RCC 7860 (cell line): ENCODE measurements at regions not wholly inside any gene's neighbourhood (a gene's known extent, or its start where the extent isn't known, plus 50 kb on each side); places are given as distances from the start of the nearest gene placed in this dataset.

ENCODE experiments used
- DNase-seq: peaks from one replicate; pipeline ENCODE4 v3.0.0-alpha.2; 2015; ENCODE audit warnings: low spot score
- FAIRE-seq: peaks from 2 replicates; lab custom pipeline; 2012; peaks lifted over from hg19 to GRCh38; lab: Jason Lieb, UNC

DNA sequence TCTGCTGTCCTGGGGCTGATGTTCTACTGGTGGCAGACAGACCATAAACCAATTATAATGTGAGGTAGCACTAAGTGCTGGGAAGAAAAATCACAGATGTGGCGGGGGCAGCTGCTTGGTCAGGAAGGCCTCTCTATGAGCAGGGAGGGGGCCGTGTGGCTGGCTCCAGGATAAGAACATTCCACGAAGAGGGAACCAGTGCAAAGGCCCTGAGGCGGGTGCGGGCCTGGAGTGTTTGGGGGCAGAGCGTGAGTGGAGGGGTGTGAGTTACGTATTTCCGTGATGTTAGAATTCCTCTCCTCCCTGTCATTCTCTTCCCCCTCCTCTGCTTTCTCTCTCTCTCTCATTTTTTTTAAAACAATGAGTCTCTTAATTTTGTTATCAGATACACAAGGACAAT, 67.2 kb downstream of the CEBPB start:
- FAIRE-seq (no peak), DNase-seq (no peak)

DNA sequence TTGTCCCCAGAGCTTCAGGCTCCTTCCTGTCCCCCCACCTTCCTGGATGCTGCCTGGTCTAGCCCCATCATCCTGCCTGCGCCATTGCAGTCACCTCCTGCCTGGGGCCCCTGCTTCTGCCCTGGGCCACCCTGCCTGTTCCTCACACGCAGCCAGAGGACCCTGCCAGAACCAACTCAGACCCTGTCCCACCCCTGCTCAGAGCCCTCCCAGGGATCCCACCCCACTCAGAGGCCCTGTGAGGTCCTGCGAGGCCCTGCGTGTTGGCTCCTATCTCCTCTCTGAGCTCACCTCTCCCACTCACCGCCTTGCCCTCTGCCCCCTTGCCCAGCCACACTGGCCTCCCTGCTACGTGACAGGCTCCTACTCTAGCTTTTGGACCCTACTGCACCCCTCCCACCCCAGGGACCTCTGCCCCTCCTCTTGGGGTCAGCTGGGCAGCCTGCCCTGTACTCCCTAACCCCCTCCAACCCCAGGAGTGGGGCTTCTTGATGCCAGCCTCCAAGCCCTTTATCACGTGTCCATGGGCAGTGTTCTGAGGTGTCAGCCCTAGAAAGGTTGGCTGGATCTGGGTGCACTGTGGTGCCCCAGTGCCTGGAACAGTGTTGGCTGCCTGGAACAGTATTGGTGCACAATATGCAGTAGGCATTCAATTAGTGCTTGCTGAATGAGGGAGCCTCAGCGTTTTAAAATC, 68.3 kb downstream of the CEBPB start:
- no peak for FAIRE-seq
- no peak for DNase-seq

DNA sequence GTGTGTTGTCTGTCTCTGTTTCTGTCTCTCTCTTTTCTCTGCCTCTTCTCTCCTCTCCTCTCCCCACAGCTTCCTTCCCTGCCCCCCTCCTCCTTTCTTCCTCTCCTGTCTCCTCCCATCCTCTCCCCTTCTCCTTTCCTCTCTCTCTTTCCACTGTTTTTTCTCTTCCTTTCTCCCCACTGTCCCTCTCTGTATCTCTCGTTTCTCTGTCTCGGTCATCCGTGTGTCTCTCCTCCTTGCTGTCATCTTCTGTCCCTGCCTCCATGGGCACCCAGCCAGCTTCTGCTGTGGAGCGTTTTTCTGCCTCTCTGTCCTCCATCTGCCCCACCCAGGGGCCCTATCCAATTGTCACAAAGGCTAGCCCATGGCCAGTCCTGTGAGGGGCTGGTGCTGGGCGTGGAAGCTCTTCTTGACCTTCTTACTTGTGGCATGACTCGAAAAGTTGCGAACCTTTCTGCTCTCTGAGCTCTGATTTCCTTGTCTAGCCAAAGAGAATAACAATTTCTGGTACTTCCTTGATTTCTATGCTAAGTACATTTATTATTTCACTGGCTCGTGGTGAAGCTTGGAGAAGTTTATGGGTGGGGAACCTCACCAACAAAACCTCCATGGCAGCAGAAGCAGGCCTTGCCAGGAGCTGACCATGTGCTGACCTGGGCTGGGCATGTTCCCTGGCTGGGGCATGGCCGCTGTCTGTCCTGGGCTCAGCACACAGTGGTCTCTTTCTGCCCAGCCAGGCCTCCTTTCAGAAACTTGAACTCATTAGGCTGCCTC, 69.3 kb downstream of the CEBPB start:
- DNase-seq (no peak), FAIRE-seq (no peak)

DNA sequence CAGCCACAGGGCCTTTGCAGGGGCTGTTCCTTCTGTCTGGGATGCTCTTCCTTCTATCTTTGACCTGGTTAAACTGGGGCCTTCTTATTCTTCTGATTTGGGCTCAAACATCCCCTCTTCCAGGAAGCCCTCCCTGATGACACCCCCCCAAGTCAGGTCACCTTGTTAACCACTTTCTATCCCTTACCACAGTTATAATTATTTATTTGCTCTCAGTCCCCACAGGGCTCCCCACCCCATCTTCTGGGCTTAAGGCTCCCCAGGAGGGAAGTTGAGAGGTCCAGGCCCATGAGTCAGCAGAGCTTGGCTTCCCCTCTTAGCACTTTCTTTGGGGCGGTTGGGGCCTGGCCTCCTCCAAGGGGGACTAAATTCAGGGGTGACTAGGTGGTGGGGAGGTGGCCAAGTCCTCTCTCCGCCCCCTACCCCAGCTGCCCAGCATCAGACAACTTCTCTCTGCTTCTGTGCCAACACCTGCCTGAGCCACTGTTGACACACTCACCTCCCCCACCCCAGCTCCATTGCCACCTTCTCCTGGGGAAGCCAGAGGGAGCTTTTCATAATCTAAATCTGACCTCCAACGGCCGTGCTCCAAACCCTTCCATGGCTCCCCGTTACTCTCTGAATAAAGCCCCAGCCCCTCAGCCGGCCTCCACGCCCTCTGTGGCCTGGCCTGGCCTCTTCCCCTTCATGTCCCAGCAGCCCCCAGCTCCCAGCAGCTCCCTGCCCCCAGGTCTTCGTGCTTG, 70.0 kb downstream of the CEBPB start:
- FAIRE-seq = no peak
- DNase-seq = no peak

DNA sequence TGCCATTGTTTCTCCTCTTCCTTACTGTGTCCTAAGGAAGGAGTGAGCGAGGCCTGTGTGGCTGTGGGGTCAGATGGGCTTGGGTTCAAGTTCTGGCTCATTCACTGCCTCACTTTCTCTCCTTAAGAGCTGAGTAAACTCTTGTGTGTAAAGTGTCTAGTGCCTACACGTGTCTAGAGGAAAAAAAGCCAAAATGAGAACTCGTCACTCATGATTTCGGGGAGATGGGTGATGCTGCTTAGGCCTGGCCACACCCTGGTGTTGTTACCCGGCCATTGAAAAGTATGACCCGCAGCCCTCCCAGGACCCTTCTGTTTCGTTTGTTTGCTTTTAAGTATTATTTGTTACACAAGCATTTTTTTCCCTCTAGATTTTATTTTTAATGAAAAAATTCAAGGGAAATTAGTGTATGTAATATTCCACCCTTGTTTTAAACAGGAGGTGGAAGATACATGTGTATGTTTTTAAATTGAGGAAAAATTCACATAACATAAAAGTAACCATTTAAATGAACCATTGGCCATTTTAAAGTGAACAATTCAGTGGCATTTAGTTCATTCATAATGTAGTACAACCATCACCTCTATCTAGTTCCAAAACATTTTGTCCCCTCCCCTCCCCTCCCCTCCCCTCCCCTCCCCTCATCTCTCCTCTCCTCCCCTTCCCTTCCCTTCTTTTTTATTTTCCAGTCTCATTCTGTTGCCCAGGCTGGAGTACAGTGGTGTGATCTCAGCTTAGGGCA, 71.0 kb downstream of the CEBPB start:
- no peak for DNase-seq

DNA sequence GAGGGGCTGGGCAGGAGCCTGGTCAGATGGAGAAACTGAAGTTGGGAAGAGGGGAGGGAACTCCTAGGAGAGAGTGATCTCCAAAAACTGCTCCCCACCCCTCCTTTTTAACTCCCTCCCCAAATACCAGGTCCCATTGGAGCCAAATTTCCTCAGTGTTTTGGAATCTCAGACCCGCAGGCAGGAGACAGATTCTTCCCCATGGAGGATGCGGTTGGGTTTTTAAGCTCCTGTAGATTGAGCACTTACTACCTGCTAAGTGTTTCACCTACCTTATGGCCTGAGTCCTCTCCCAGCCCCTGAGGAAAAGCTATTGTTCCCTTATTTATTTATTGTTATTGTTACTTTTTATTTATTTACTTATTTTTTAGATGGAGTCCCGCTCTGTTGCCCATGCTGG, 73.2 kb downstream of the CEBPB start:
- FAIRE-seq (no peak), DNase-seq (no peak)

More for the DNA sequence above, 71.0 kb downstream of the CEBPB start:
- FAIRE-seq = no peak

- DNase-seq (no peak), FAIRE-seq (no peak)
Observed at GRCh38 chr20:50264534-50265145, 74.0 kb downstream of the CEBPB start.

GRCh38 chr20:50265245-50265946, 74.8 kb downstream of the CEBPB start:
- no peak for DNase-seq
- no peak for FAIRE-seq

GRCh38 chr20:50266293-50267040, 75.8 kb downstream of the CEBPB start:
- no peak for FAIRE-seq

GRCh38 chr20:50267041-50267865, 76.6 kb downstream of the CEBPB start:
- FAIRE-seq = no peak
- no peak for DNase-seq

More at GRCh38 chr20:50266293-50267040, 75.8 kb downstream of the CEBPB start:
- DNase-seq = no peak

DNA sequence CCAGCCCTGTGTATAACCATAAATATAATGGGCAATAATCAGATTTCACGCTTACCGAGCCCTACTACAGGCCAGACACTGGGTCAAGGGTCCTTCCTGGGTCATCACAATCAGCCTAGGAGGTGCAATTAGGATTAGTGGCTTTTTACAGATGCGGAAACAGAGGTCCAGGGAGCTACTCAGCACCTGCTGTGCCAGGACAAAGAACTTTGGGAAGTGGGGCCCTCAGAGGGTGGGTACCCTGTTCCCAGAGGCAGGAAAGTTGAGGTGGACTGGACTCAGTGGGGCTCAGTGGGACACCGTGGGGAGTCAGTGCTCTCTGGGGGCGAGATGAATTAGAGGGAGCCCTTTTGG, 77.2 kb downstream of the CEBPB start:
- FAIRE-seq = no peak

GRCh38 chr20:50269091-50270033, 78.7 kb downstream of the CEBPB start:
- DNase-seq (no peak), FAIRE-seq (no peak)

More for the DNA sequence above, 77.2 kb downstream of the CEBPB start:
- no peak for DNase-seq

DNA sequence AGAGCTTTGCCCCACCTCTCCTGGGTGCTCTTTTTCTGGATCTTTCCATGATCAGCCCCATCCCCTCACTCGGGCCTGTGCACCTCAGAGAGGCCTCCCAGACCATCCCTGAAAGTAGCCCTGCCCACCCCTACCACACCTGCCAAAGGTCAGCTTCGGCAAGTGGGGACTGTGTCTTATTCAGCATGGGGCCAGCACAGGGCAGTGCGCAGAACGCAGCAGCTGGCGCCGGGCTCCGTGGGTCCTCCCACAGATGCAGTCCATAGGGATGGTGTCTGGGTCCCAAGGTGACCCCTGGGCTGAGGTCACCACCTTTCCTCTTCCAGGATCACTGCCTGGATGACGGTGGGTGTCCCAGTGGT, 79.4 kb downstream of the CEBPB start:
- DNase-seq (no peak), FAIRE-seq (no peak)

DNA sequence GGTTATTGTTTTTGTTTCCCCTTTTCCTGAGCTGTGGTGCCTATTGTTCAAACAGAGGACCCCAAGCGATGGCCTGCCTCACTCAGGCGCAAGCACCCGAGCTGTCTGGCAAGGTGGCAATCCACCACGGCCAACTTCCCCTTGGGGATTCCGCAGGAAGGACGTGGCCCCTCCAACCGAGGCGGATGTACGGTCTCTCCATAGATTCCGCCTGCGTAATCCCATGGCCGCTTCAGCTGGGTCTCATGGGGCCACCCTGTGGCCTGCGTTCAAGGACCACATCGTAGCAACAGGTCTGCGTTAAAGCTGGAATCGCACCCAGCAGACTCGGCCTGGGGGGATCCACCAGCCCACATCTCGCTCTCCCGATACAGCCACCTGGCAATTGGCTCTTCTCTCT, 79.9 kb downstream of the CEBPB start:
- FAIRE-seq = no peak
- no peak for DNase-seq

- DNase-seq = no peak
Observed at GRCh38 chr20:50271176-50271575, 80.5 kb downstream of the CEBPB start.

DNA sequence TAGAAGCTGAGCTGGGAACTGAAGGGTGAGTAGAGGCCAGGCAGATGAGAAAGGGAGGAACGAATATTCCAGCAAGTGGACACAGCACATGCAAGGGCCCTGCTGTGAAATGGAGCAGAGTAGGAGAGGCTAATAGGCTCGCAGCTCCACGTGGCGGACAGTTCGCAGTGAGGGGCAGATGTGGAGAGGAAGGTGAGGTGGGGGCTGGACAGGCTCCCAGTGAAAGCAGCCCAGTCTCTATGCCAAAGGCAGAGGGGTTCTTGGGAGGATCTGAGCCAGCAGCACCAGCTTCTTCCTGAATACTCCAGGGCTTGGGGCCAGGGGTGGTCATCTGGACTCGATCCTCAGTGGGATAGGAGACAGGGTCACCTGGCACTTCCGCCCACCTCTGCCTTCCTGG, 81.0 kb downstream of the CEBPB start:
- no peak for FAIRE-seq

More at GRCh38 chr20:50271176-50271575, 80.5 kb downstream of the CEBPB start:
- FAIRE-seq = no peak

DNA sequence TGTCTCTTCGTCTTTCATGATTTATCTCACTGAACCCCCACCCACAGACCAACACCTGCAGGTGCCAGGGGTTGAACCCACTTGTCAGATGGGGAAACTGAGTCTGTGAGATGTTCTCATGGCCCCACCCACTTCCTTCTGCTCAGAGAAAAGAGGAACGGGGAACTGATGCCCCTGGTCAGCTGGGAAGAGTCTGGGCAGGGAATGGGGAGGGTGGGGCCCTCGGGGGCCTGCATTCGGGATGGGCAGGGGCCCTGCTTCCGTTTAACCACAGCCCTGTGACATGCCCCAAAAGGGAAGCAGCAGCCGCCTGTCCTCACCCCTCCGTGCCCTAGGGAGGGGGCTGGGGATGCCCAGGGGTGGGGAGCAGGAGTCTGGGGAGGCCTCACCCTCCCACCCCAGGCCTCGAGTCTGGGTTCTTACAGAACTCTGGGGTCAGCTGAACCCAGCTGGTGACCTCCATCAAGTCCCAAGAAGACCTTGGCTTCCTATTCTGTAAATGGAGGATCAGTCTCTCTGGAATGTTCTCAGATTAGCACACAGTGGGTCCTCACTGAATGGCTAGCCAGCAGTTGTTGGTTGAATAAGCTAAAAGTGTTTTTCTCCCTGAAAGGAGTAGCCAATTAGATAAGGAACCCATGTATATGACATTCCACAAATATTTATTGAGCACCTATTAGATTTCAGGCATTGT, 81.5 kb downstream of the CEBPB start:
- FAIRE-seq = no peak
- DNase-seq = no peak

More for the DNA sequence above, 81.0 kb downstream of the CEBPB start:
- no peak for DNase-seq
